NCI-H1694 (cell line): ENCODE measurements at regions not wholly inside any gene's neighbourhood (a gene's known extent, or its start where the extent isn't known, plus 50 kb on each side); places are given as distances from the start of the nearest gene placed in this dataset.

Experiments
- DNase-seq: peaks from one replicate; lab custom pipeline; 2025; lab: John Stamatoyannopoulos, UW

DNA sequence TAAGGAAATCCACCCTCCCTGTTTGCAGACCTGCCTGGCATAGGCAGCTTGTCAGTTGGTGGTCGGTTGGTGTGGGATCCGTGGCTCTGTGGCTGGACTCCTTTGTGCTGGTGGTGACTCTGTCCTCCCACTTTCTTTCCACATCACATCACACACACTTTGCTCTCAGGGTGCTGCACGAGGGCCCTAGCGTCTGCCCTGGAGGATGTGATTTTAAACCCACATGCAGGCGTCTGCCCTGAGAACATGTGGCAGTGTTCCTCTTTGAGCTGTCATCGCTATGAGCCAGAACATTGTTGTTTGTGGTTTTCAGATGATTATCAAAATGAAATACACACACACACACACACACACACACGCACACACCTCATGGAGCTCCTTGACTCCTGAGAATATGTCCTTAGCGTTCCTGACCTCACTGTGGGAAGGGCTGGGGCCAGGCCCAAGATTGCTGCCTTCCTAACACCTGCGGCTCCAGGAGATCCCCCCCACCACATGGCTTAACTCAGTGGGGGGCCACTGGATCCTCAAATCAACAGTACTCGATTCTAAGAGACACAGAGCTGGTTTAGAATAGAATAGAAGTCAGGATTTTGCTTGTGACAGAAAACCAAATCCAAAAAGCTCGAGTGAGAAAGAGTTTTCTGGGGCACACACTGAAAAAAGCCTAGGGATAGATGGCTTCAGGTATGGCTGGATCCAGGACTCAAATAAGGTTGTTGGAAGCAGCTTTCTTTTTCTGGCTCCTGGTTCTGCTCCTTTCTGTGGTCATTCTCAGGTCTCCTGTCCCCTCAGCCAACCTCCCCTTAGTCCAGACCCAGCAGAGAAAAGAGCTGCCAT lies 54.8 kb downstream of the RTP5 start:
- no peak for DNase-seq

DNA sequence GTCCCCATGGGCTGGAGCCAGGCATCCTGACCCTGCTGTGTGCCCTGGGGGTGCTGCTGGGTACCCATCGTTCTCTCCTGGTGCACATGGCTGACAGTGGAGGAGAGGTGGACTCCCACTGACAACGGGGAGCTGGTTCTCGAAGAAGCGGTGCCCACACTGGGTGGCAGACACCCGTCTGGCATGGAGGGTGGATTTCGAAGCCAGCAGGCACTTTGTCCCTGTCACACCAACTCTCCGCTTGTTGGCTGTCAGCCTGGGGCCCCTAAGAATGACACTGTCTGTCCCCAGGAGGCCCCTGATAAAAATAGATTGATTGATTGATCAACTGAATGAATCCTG lies 55.4 kb downstream of the RTP5 start:
- DNase-seq: no peak

DNA sequence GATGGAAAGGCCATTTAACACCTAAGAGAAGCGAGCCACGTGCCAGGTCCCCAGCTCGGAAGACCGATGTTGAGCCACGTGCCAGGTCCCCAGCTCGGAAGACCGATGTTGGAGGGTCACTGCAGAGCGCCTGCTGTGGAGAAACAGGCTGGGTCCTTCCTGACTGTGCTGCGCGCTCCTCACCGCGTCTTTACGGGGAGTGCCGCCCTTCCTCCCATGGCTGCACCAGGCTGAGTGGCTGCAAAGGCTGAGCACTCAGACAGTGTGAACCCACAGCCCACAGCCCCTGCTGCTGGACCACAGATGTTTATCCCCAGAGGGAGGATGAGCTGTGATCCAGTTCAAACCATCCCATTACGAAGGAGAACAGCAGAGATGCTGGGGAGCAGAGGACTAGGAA lies 55.7 kb downstream of the RTP5 start:
- no peak for DNase-seq

DNA sequence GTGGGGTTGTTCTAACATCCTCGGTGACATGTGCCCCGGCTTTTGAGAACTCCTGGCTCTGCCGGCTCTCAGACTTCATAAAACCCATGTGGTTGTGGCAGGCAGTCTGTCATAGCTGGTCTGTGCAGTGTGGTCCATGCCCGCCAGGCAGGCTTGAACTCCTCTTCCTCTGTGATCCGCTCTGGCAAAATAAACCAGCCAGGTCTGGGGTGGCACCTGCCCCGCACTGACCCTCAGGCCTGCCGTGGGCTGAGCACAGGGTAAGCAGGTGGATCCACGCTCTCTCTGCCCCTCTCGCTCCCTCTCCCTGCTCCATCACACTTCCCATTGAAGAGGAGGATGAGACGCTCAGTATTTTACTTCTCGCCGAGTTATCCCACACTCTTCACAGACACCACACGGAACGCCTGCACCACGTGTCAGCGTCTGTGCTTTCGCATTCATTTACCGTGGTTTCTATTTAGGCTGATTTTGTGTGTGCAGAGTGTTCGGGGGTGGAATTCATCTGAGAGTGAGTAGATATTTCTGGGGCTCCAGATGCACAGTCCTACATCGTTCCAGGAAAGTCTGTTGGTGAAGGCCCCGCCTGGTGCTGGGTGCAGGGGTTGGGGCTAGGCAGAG lies 56.4 kb downstream of the RTP5 start:
- DNase-seq: no peak

DNA sequence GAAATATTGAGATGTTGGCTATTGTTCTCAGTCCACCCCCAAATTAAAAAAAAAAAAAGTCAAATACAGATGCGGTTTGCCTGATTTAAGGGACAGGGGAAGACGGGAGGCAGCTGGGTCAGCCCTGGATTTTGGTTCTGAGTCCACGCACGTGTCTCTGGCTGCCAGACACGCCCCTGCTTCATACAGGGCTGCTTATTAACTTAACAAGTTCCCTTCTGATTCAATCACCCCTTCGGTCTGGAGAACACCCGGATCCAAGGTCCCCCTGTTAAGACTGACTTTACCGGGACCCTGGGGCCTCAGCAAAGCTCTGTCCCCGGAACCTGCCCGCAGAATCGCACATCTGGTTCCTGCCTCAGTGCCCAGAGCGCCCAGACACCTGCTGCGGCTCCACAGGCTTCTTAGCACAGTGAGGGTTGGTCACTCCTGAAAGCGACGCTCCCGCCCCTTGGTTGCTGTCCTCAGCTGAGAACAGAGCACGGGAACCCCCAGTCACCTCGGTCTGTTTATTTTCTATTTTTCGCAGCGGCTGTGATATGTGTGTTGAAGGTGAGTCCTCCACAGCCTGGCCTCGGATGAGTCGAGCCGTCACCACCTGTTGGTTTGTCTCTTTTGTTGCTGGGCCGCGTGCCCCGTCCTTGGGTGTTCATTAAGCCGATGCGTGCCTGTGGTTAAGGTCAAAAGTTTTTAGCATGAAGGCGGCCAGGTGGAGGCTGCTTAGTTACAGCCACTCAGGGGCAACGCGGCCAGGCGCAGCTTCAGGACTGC lies 57.2 kb downstream of the RTP5 start:
- DNase-seq: no peak

DNA sequence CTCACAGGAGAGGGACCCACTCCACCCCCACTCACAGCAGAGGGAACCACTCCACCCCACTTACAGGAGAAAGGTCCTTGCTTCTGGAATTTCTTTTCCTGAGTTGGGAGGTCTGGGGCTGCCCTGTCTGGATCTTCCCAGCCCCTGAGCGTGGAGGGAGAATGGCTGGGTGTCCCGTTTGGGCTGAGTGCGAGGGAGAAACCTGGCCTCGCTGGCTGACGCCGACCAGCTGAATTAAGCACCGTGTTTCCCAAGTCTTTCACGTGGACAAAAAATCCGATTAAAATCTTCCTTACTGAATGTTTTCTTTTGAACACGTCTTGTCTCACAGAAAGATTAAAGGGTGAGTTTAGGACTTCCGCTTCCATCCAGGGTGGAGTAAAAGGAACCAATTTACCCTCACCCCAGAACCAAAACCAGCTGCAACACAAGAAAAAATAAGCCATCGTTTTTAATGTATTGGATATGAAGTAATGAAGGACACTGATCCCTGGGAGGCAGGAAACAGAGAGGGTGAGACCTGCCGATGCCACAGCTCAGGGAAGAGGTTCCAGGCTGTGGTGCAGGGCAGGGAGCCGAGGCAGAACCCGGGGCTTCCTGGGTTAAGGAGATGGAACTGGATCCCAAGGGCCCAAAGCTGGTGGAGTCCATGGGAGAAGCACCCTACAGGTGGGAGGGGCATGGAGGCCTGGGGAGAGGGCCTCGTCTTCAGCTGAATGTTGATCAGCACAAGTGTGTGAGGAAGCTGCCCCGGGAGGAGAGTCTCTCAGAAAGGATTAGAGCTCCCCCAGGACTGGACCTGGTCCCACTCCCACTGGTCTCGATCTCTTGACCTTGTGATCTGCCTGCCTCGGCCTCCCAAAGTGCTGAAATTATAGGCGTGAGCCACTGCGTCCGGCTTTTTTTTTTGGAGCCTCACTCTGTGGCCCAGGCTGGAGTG lies 60.3 kb downstream of the RTP5 start:
- DNase-seq: no peak

DNA sequence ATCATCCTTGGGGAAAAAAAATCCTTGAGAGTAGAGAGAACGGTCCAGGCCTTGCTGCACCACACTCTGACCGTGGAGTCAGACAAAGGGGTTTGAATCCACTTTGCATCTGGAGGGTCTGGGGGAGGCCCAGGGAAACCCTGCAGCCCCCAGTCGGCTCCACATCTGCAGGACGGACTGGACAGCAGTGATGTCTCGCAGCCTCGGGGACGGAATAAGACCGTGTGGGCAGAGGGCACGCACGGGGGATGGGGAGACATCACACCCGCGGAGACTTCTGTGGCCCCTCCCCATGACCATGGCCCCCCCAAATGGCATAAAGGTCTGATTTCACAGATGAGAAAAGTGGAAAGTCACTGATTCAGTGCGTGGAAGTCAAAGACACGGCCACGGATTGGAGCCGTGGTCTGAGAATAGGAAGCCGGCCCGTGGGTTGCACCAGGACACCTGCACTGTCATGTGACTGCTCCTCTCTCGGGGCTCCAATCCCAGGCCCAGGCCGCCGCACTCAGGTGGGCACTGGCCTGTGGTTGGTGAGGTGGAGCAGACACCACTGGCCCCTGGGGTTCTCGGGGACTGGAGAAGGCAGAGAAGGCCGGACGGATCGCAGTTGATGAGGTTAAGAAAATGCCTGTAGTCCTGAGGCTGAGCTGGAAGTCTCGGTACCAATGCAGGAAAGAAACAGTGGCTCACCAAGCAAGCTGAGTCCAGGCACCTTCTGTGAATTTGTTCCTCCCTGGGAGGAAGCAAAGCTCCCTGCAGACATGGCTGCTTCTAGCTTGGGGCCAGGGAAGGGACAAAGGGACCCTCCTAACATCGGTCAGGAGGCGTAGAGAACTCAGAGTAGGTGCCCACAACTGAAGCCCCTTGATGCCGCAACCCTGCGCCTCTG lies 61.8 kb downstream of the RTP5 start:
- DNase-seq: no peak

DNA sequence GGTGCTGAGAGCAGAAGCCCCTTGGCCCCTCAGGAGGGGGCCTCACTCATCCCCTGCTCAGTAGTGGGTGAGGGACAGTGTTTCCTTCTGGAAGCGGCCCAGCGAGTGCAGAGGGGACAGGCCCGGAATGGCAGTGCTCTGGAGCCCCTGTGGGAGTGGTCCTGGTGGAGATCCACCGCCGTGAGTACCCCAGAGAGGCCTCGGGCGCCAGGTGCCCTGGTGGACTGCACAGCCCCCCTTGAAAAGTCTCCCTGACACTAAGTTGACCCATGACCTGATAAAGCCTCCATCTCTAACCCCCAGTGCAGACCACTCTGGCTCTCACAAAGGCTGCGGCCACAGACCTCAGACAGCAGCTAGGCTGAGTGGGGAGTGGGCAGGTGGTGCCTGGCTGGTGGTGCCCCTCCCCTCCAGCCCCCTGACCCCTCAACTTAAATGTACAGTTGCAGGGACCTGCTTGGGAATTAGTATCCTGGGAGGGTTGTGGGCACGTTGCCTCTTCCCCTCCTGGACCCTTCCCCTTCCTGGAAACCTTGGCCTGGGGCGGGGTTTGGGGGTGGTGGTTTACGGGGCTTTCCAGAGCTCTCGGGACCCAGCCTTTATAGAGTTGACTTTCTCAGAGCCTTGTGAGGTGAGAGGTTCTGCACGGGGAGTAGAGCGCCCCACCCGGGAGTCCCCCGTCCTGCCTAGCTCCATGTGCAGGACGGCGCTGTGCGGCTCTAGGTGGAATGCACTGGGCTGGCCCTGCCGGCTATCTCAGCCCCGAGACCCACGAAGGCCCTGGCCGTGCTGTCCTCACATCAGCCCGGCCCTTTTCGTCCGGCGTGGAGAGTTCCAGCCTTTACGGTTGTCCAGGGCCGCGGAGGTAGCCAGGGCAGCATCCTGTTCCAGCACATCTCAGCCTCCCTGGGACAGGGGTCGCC lies 62.7 kb downstream of the RTP5 start:
- DNase-seq: no peak

DNA sequence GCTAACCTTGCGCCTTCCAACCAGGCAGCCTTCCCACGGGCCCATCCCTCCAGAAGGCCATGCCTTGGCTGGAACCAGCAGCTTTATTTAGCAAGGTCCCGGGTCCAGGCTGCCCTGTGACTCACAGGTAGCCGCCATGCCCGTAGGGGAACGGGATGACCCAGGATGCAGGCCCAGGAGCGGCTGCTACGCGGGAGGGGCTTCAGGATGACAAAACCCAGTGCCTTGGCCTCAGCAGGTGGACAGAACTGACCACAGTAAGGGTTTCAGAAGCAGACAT lies 63.3 kb downstream of the RTP5 start:
- DNase-seq: no peak

DNA sequence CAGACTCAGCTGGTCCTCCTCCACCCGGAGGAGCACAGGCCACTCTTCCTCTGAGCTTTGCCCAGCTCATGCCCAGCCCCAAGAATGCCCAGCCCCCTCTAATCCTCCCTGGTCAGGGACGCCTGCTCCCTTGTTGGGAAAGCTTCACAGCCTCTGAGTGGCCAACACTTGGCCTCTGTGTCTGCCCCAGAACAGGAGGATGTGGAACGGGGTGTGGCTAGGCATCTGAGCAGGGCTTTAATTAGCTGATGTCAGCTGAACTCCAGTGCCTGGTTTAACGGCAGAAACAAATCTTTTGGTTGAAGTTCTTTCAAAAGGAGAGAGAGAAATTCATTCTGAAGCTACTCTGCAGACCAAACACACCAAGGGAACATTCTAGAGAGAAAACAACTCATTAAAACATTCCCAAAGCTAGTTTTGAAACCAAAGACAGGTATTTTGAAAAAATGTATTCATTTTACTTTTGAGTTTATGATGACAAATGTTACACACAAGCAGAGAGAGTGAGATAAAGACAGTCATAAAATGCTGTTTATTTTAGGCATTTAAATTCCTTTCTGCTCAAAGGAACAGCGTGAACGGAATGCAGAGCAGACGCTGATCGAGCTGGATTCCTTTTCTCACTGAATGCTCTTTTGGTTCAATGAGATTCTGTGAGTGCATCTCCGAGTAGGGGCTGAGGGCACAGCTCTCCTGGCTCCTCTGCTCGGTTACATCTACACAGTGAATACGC lies 63.8 kb downstream of the RTP5 start:
- DNase-seq: no peak

DNA sequence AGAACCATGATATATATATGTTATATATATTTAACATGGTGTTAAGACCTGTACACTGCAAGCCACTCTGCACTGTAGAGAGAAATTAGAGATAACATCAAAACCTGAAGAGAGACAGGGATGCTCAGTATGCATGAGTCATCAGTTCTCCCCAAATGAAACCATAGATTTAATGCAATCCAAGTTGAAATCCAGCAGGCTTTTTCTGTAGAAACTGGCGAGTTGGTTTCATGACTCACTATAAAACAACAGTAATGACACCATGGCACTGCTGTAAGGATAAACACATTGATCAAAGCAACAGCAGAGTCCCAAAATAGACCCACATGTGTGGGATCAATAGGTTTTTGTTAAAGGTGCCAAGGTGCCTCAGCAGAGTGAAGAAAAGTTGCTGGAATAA lies 65.8 kb downstream of the RTP5 start:
- DNase-seq: no peak

DNA sequence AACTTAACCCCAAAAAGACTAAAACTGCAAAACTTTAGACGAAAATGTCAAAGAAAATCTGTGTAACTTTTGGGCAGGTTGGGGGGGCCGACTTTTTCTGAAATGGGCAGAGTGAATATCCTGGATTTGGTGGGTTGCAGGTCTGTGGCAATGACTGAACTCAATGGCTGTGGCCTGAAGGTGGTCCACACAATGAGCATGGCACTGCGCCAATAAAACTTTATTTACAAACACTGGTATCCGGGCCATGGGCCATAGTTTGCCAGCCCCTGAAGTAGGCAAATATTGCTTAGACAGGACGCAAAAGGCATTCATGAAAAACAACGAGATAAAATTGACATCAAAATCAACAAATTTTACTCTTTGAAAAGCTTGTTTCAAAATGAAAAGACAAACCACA lies 66.2 kb downstream of the RTP5 start:
- no peak for DNase-seq

DNA sequence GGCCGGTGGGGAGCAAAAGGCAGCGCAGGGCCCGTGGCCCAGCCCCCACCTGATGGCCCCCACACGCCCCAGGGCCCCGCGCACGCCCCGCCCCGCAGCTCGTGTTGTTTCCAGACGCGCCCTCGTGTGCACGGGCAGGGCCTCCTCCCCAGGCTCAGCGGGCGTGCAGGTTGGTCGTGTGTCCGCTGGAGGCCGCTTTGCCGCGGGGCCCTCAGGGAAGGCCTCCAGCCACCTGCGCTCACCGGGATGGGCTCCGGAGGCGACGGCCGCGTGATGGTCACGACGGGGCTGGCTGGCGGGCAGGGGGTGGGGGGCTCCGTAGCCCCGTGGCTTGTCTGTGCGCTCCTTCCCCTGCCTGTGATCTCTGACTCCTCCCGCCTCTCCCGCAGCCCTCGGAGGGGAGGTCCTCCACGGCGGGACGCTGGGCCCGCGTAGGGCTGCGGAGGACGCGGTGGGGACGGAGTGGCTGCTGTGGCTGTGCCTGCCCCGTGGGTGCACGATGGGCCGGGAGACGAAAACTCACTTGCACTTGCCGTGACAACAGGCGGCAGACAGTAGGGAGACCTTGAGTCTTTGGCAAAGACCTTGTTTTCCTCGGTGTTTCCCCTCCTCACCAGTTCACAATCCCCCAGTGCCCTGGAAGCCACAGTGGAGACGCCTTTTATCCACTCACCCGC lies 67.1 kb downstream of the RTP5 start:
- no peak for DNase-seq

DNA sequence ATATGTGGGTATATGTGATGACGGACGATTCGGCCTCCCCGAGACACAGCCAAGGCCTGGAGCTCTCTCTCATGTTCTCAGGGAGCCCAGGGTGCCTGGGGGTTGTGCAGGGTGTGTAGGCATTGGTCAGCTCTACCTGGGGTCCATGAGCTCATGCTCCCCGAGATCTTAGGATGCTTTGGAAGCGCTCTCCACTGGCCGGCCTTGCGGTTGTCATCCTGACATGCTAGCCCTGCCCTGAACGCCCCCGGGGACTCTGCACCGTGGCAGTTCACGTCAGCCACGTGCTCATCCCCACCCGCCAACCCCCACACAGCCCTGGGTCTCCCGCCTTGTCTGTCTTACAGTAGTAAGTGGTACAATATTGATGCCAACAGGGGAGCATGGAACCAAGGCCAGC lies 67.8 kb downstream of the RTP5 start:
- DNase-seq: no peak

DNA sequence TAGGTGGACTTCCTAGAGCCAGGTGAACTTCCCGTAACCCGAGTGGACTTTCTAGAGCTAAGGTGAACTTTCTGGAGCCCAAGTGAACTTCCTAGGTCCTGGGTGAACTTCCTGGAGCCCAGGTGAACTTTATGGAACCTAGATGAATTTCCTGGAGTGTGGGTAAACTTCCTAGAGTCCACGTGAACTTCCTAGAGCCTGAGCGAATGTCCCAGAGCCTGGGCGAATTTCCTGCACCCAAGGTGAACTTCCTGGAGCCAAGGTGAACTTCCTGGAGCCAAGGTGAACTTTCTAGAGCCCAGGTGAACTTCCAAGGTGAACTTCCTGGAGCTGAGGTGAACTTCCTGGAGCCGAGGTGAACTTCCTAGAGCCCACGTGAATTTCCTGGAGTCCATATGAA lies 70.0 kb downstream of the RTP5 start:
- DNase-seq: no peak

DNA sequence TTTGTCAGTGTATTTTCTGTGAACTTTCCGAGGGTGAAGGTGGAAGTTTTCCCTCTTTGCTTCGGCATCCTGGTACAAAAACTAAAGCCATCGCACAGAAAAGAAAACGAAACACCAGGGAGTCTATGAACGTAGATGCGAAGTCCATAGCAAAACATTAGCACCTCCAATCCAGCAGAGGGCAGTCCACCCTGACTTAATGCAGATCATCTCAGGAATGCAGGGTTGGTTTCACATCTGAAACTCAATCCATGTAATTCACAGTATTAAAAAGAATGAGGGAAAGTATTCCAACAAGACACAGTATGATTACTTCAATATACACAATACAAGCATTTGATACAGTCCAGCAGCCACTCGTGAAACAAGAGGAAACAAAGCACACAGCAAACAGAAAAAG lies 70.8 kb downstream of the RTP5 start:
- no peak for DNase-seq

DNA sequence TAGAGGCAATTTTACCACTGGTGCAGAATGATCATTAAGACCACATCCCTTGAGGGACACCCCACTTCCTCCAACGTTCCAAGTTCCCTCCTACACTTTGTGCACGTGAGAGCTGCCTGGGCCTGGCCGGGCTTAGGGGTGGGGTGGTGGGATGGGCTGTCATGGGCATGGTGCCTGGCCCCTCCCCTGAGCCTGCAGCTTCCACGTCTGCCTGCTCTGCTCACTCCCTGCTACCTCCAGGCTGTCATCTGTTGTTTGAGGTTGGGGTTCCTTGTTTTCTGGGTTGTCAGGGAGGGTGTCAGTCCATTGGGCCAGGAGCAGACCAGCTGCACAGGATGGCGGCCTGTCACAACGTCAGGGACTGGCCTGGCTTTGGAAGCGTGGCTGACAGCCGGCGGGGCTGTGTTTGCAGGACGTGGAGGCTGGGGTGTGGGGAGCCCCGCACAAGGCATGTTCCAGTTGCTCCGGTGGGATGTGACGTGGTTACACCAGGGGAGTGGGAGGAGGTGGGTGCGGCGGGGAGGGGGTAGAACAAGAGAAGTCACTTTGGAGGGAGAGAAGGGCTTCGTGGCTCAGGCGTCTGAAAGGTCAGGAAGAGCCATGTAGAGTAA lies 72.3 kb downstream of the RTP5 start:
- DNase-seq: no peak

DNA sequence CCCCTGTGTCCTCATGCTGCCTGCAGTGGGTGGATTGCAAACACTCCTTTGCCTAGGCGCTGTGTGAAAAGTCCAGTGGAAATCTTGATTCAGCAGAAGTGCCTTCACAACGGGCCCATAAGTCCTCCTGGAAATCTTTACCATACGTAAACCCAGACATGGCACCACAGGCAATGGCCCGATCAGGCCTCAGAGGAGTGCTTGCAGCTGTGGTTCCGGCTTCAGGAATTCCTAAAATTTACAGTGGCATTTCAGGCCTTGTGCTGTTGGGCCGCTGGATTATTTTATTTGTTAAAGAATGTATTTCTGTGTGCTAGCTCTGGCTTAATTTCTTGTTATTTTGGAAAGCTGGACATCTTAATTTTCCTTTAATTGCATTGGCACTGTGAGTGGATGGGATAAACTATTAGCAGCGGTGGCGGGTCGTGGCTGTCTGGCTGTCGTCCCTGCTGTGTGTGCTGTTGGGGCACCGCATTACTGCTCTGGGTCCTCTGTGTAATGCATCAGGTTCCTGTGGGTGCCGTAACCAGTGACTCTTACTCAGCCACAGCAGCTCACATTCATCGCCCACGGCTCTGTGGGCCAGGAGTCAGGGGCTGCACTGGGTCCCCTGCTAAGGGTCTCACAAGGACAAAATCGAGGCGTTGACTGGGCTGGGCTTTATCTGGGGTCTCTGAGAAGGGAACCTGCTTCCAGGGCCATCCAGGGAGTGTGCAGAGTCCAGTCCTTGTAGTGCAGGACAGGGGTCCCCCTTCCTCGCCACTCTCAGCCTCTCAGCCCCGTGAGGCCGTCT lies 73.1 kb downstream of the RTP5 start:
- DNase-seq: no peak
